HEK293T (cell line): ENCODE measurements at regions not wholly inside any gene's neighbourhood (a gene's known extent, or its start where the extent isn't known, plus 50 kb on each side); places are given as distances from the start of the nearest gene placed in this dataset.

ENCODE experiments used
- ARNT ChIP-seq: fragments of 450-650 bp; IDR thresholded peaks from 2 replicates; pipeline ENCODE4 v1.6.1; 2017; ENCODE audit warnings: mild to moderate bottlenecking
- FOXA1 ChIP-seq: fragments of 450-650 bp; IDR thresholded peaks from 2 replicates; pipeline ENCODE4 v1.6.1; 2016; ENCODE audit warnings: mild to moderate bottlenecking
- NFRKB ChIP-seq: fragments of 450-650 bp; IDR thresholded peaks from 2 replicates; pipeline ENCODE4 v1.6.1; 2016; ENCODE audit warnings: mild to moderate bottlenecking, moderate library complexity

DNA sequence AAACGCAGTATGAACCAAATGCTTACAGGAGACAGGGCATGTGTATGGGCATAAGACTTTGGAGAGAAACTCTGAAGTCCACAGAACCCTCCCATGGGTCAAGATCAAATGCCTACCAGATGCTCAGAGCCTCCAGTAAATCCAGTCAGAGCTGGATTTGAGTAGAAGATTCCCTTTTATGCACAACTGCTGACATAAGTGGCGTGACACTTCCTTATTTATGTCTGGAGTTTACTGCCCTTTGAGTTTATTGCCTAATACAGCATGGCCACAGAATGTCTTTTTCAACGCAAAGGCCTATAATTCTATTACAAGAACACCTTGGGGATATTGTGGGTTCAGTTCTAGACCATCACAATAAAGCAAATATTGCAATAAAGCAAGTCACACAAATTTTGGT is 220.0 kb upstream of the FOXQ1 start:
- TF ChIP-seq ARNT, result no peak
- TF ChIP-seq NFRKB, result no peak
- TF ChIP-seq FOXA1, result no peak
